NCI-H748 (cell line): ENCODE measurements at regions not wholly inside any gene's neighbourhood (a gene's known extent, or its start where the extent isn't known, plus 50 kb on each side); places are given as distances from the start of the nearest gene placed in this dataset.

ENCODE experiments used
- DNase-seq: peaks from one replicate; lab custom pipeline; 2025; ENCODE audit not compliant: unreplicated experiment; lab: John Stamatoyannopoulos, UW

DNA sequence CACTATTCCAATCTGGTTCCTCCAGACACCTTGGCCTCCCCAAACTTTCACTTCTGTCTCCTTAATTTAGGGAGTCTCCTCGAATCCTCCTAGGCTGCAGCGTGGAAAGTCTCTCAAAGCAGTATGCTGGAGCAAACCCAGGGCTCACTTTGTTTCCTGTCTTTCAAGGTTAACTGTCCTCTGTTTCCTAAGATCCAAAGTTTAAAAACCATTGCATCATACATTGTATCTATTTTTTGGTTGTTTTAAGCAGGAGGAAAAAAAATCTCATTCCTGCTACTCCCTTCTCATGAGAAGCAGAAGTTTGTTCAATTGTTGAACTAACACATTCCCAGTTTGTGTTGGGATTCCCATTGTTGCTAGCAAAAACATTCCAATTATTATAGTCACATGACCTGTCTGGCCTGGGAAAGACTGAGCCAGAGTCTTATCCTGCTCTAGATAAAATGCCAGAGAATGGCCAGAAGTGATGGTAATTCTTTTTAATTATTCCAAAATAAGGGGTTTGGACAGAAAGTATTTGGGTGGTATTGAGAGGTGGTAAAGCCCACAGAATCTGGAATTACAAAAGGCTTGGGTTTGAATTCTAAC, 67.3 kb downstream of the HSPB8 start:
- no peak for DNase-seq

- DNase-seq = no peak
Measured at GRCh38 chr12:119247007-119247719, 68.4 kb downstream of the HSPB8 start.

DNA sequence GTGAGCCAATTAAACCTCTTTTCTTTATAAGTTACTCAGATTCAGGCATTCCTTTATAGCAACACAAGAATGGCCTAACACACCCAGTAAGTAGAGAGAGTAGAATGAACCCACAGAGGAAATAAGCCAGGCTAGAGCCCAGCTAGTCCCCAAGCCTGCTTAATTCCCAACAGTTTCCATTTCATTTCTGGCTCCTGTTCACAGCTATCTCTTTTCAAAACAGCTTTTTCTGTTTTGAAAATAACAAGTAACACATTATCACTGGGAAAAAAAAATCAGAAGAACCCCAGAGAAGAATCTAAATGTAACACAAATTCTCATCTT, 69.0 kb downstream of the HSPB8 start:
- DNase-seq = no peak

DNA sequence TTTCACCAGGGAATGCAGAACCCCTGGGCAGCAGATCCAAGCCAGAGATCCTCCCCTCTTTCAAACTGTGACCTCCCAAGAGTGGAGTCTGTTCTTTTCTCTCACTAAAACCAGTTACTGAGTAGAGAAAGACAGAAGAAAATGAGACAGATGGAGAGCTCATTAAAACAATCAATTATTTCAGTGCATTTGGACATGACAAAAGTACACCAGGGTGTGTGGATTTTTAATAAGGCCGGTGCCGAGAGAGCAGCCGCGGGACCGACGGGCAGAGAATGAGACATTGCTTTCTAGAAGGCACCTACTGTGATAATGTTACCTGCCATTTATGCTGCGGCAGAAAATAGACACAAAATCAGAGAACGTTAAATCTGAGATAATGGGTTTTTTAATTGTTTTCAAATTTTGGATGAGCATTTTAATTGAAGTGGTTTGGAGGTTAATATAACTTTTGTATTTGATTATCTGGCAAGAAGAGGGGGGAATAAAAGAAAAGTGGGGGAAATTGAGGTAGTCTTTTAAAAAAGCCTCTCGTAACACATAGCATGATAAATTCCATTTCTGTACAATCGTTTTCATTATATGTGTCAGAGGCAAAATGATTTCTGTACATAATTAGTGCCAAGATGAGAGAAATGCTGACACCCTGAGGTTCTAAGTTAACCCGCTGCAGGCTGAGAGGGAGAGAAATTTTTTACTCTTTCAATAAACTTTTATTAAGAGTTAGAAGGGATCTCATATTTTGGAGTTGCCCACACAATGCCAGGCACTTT, 70.8 kb downstream of the HSPB8 start:
- DNase-seq = peak; percentile 60

- DNase-seq = no peak
Measured at GRCh38 chr12:119255314-119255713, 76.6 kb downstream of the HSPB8 start.

DNA sequence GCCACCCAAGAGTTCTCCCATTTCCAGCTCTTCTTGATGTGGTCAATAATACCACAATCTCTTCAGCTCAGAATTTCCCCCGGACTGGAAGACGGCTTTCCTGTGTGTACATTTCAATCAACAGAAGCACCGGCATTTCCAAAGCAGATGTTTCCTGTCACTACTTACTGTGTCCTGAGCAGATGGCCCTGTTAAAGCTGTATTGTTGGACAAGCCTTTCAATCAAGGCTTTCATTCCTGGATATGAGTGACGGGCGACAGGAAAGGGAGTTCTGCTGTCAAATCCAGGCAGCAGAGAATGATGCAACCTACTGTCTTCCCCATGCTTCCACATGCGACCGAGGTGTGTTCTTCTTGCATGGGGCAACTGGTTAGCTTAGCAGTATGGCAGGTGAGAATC, 76.4 kb upstream of the CCDC60 start:
- DNase-seq = peak; percentile 94

- no peak for DNase-seq
Measured at GRCh38 chr12:119258556-119258955, 76.0 kb upstream of the CCDC60 start.

DNA sequence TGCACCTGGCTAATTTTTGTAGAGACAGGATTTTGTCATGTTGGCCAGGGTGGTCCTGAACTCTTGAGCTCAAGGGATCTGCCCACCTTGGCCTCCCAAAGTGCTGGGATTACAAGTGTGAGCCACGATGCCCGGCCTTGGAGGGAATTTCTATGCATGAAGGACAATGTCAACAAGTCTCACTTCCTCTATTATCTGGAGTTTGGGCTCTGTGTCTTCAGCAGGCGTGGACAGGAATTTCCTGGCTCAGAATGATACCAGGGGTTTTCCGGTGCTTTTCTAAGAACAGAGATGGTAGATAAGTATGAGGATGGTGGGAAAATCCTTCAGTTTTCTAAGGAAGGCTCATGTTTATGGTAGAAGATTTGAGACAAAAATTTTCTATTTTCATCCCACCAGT, 75.0 kb upstream of the CCDC60 start:
- DNase-seq = no peak

DNA sequence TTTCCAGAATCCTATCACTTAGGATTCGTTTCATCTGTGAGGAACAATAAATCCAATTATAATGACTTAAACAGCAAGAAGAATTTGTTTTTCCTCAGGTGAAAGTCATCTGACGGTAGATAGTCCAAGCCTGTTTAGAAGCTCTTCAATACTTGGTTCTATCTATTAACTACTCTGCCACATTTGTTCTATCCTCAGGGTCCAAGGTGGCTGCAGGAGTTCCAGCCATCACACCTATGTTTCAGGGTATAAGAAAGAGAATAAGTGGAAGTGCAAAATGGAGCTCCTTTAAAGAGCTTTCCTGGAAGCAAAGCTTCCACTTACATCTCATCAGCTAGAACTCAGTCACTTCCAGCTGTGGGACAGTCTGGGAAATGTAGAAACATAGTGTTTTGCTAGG, 72.1 kb upstream of the CCDC60 start:
- DNase-seq = no peak

- no peak for DNase-seq
Measured at GRCh38 chr12:119263466-119263865, 71.1 kb upstream of the CCDC60 start.

DNA sequence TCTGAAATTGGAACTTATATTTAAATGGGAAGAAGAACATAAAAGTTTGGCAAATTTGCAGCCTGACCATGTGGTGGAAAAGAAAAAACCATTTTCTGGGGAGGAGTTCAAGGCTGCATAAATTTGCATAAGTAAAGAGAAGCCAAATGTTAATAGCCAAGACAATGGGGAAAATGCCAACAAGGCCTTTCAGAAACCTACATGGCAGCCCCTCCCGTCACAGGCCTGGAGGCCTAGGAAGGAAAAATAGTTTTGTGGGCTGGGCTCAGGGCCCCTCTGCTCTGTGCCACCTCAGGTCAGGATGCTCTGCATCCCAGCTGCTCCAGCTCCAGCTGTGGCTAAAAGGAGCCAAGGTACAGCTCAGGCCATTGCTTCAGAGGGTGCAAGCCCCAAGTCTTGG, 67.6 kb upstream of the CCDC60 start:
- DNase-seq = no peak

DNA sequence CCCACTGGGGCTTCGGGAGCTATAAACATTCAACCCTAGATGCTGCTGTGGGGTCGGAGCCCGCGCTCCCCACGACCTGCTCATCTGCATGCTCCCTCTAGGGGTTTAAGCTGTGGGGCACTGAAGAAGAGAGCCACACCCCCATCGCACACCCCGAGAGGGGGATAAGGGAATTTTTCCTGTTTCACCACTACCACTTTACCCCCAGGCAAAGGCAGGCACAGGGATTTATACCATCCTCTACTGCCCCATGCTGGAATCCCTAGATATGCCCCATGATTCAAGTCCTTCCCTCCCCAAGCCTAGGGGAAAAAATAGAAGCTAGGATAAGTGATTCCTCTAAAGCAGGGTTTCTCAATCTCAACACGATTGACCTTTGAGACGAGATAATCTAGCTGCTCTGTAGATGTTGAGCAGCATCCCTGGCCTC, 59.9 kb upstream of the CCDC60 start:
- no peak for DNase-seq

- no peak for DNase-seq
Measured at GRCh38 chr12:119283310-119283709, 51.2 kb upstream of the CCDC60 start.
